Prostate gland (tissue), 2 donors: ENCODE measurements at regions not wholly inside any gene's neighbourhood (a gene's known extent, or its start where the extent isn't known, plus 50 kb on each side); places are given as distances from the start of the nearest gene placed in this dataset.

Source experiments
- CTCF ChIP-seq, 4 experiments: fragments of 200-600 bp in 2 of 4; fragments of 450-650 bp in 2 of 4; sonication (generic) in 2 of 4; IDR thresholded peaks; 1 replicate in 3 of 4; 2 replicates in 1 of 4; pipeline ENCODE4 v1.5.1; 2016 to 2019; ENCODE audit warnings: antibody characterized with exemption in 4 of 4, mild to moderate bottlenecking in 2 of 4, moderate library complexity in 2 of 4
- POLR2A ChIP-seq: fragments of 450-650 bp; IDR thresholded peaks from one replicate; pipeline ENCODE4 v1.6.1; 2016; ENCODE audit warnings: antibody characterized with exemption, mild to moderate bottlenecking
- POLR2AphosphoS5 ChIP-seq: sonication (generic); formaldehyde crosslinking; IDR thresholded peaks from one replicate; pipeline ENCODE4 v1.6.1; 2017; ENCODE audit warnings: antibody characterized with exemption

- no peak for TF ChIP-seq CTCF (IDR thresholded peaks at IDR 0.05)
- TF ChIP-seq POLR2A, result no peak
- no peak for TF ChIP-seq POLR2AphosphoS5
Observed at GRCh38 chr3:96007650-96008195, 806.7 kb upstream of the EPHA6 start.
